SJSA1 (cell line): ENCODE measurements at regions not wholly inside any gene's neighbourhood (a gene's known extent, or its start where the extent isn't known, plus 50 kb on each side); places are given as distances from the start of the nearest gene placed in this dataset.
"Not testable (repeated sequence)": the region's sequence is repeated elsewhere in the genome, so short reads cannot be mapped to it uniquely, and the experiment has no call there.

Experiments
- DNase-seq, 2 experiments: peaks; one replicate each; pipeline ENCODE4 v3.0.0-alpha.2; 2015 to 2020; ENCODE audit warnings: low spot score in 2 of 2, low read depth in 1 of 2
- H3K27ac ChIP-seq: fragments of 250-450 bp; sonication (Bioruptor Pico); 2 replicates; pipeline ENCODE4 v1.5.1; 2020; ENCODE audit warnings: mild to moderate bottlenecking, moderate library complexity
- H3K27me3 ChIP-seq: fragments of 250-450 bp; sonication (Bioruptor Pico); replicated peaks from 2 replicates; pipeline ENCODE4 v1.5.1; 2020; ENCODE audit warnings: mild to moderate bottlenecking, moderate library complexity
- H3K36me3 ChIP-seq: fragments of 250-450 bp; sonication (Bioruptor Pico); 2 replicates; pipeline ENCODE4 v1.5.1; 2020; ENCODE audit warnings: mild to moderate bottlenecking
- H3K4me1 ChIP-seq: fragments of 250-450 bp; sonication (Bioruptor Pico); replicated peaks from 2 replicates; pipeline ENCODE4 v1.6.1; 2021; ENCODE audit warnings: mild to moderate bottlenecking
- H3K4me3 ChIP-seq: fragments of 250-450 bp; sonication (Bioruptor Pico); 2 replicates; pipeline ENCODE4 v1.5.1; 2020; ENCODE audit warnings: mild to moderate bottlenecking
- H3K9me3 ChIP-seq: fragments of 250-450 bp; sonication (Bioruptor Pico); replicated peaks from 2 replicates; pipeline ENCODE4 v1.5.1; 2020; ENCODE audit warnings: mild to moderate bottlenecking

DNA sequence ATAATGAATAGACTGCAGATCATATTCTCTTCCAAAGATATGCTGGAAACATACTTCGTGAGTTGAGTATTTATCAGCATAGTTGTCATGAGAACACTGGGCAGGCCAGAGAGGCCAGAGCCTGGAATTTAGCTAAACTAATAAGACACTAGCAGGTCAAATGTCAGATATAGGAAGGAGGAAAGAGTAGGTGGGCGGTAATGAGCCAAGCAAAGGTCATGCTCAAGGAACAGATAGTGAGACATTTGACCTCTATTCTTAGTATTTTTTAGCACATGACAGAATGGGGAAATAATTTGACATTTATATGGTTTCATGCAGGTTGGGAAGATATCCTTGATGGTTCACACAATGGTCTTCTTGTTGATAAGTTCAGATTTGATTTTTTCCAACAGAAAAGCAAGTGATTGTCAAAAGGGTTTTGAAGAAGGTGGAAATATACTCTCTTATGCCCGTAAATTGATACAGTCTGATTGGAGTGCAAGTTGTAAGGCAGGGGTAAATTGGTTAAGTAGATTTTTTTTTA, 99.6 kb upstream of the GOLGA6L4 start:
- H3K36me3 ChIP-seq, H3K27me3 ChIP-seq, H3K9me3 ChIP-seq, DNase-seq, H3K27ac ChIP-seq, H3K4me1 ChIP-seq, H3K4me3 ChIP-seq: not testable (repeated sequence)

DNA sequence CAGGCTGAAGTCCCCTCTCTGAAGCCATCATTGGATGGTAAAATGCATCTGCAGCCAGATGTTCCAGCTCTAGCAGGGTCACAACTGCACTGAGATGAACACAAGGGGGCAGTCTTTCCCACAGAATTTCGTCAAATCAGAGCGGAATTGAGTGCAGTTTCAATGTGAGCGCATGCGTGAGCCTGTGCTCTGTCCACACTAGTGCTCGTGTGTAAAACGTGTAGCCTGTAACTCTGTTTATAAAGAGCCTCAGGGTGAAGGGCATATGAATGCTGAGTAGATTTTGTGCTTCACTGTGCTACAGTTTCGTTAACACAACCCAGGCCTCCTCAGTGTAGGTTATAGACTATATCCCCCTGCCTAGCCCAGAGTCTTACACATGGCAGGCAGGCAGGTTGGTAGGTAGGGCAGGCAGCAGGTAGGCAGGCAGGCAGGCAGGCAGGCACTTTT, 92.7 kb upstream of the GOLGA6L4 start:
- Histone ChIP-seq H3K36me3 (no peaks in the 10 kb centered on the region), H3K4me3 (no peak overlapping the region), H3K27me3 (no peaks in the 10 kb centered on the region), H3K27ac (no peak overlapping the region), H3K9me3 (no peaks in the 10 kb centered on the region), H3K4me1 (no peaks in the 10 kb centered on the region)
- DNase-seq, result peak; percentile 55 to 70

DNA sequence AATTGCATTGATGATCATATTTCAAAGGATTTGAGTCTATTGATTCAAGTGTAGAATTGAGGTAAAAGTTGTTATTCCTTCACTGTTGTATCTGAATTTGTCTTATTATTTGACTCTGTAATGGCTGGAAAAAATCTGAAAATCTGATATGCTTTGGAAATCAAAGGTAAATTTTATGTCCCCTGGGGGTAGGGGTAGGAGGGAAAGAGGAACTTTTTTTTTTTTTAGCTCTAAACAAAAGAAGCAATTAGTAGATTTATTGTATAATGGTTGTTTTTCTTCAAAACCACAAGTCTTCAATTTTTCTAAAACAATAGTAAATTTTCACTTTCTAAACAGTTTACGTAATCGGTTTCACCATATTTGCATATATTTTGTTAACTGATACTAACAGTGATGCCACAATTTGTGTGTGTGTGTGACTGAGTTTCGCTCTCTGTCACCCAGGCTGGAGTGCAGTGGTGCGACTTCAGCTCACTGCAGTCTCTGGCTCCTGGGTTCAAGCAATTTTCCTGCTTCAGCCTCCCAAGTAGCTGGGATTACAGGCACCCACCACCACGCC, 91.7 kb upstream of the GOLGA6L4 start:
- no peaks in the 10 kb centered on the region for H3K36me3 ChIP-seq
- no peak overlapping the region for H3K4me3 ChIP-seq
- no peak overlapping the region for H3K27ac ChIP-seq
- DNase-seq, result no peak
- no peaks in the 10 kb centered on the region for H3K27me3 ChIP-seq
- no peaks in the 10 kb centered on the region for H3K9me3 ChIP-seq
- no peaks in the 10 kb centered on the region for H3K4me1 ChIP-seq

- not testable (repeated sequence) for H3K27ac ChIP-seq, DNase-seq, H3K4me3 ChIP-seq
Observed at GRCh38 chr15:84144946-84145345, 90.6 kb upstream of the GOLGA6L4 start.

DNA sequence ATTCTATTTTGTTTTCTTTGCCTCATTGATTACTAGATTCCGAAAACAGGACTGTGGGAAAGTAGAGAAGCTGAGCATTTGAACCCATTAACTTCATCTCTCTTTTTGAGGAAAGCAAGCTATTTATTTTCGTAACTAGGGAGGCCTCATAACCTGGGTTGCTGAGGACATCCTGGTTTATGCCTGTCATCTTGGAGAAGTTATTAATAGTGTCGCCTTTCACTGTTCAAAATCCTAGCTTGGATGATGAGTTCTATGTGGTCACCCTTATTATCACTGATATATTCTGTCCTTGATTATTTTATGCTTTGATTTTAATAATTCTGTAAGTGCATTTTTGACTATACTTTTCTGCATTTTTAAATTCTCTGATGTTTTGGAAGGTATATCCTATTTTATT, 89.3 kb upstream of the GOLGA6L4 start:
- not testable (repeated sequence) for H3K27ac ChIP-seq, H3K36me3 ChIP-seq, H3K4me3 ChIP-seq, H3K27me3 ChIP-seq, DNase-seq, H3K9me3 ChIP-seq, H3K4me1 ChIP-seq

More at GRCh38 chr15:84144946-84145345, 90.6 kb upstream of the GOLGA6L4 start:
- H3K4me1 ChIP-seq, H3K9me3 ChIP-seq, H3K27me3 ChIP-seq, H3K36me3 ChIP-seq: not testable (repeated sequence)

GRCh38 chr15:84147307-84147706, 88.3 kb upstream of the GOLGA6L4 start:
- H3K9me3 ChIP-seq, H3K27ac ChIP-seq, H3K27me3 ChIP-seq, H3K36me3 ChIP-seq, H3K4me3 ChIP-seq, H3K4me1 ChIP-seq, DNase-seq: not testable (repeated sequence)

GRCh38 chr15:84151205-84151931, 84.2 kb upstream of the GOLGA6L4 start:
- H3K36me3 ChIP-seq, result no peaks in the 10 kb centered on the region
- H3K9me3 ChIP-seq, result no peaks in the 10 kb centered on the region
- H3K4me3 ChIP-seq, result no peak overlapping the region
- no peaks in the 10 kb centered on the region for H3K4me1 ChIP-seq
- DNase-seq, result no peak
- no peaks in the 10 kb centered on the region for H3K27me3 ChIP-seq
- no peak overlapping the region for H3K27ac ChIP-seq

GRCh38 chr15:84152381-84152979, 83.1 kb upstream of the GOLGA6L4 start:
- not testable (repeated sequence) for H3K27me3 ChIP-seq, H3K4me3 ChIP-seq, H3K4me1 ChIP-seq, DNase-seq, H3K27ac ChIP-seq, H3K36me3 ChIP-seq, H3K9me3 ChIP-seq

GRCh38 chr15:84153655-84154140, 81.9 kb upstream of the GOLGA6L4 start:
- H3K9me3 ChIP-seq, H3K36me3 ChIP-seq, H3K4me1 ChIP-seq, H3K27ac ChIP-seq, H3K4me3 ChIP-seq, H3K27me3 ChIP-seq, DNase-seq: not testable (repeated sequence)

DNA sequence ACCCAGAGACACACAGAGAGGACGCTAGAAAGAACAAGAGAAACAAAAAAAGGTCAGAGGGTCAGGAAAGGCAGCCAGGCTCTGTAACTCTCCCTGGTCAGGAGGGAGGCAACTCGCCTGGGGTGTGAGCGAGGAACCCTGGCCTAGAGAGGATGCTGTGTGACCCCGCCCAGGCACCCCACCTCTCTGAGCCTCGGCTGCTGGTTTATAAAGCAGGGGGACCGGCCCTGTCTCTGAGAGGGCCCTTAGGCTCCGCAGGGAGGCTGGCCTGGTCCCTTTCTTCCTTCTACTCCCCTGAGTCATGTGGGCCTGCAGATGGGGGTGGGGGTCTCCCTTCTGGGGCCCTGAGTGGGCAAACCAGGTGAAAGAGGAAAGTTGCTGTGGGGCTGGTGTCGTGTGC, 81.3 kb upstream of the GOLGA6L4 start:
- DNase-seq, H3K27me3 ChIP-seq, H3K4me1 ChIP-seq, H3K36me3 ChIP-seq, H3K4me3 ChIP-seq, H3K27ac ChIP-seq, H3K9me3 ChIP-seq: not testable (repeated sequence)

- not testable (repeated sequence) for DNase-seq, H3K4me1 ChIP-seq, H3K9me3 ChIP-seq, H3K27me3 ChIP-seq, H3K27ac ChIP-seq, H3K36me3 ChIP-seq, H3K4me3 ChIP-seq
Observed at GRCh38 chr15:84154787-84155186, 80.8 kb upstream of the GOLGA6L4 start.

GRCh38 chr15:84155792-84156587, 79.6 kb upstream of the GOLGA6L4 start:
- not testable (repeated sequence) for H3K36me3 ChIP-seq, H3K9me3 ChIP-seq, DNase-seq, H3K4me1 ChIP-seq, H3K27ac ChIP-seq, H3K27me3 ChIP-seq, H3K4me3 ChIP-seq

- not testable (repeated sequence) for H3K4me1 ChIP-seq, H3K27me3 ChIP-seq, H3K27ac ChIP-seq, H3K9me3 ChIP-seq, H3K4me3 ChIP-seq, DNase-seq, H3K36me3 ChIP-seq
Observed at GRCh38 chr15:84156588-84156840, 79.1 kb upstream of the GOLGA6L4 start.

GRCh38 chr15:84157056-84157632, 78.4 kb upstream of the GOLGA6L4 start:
- not testable (repeated sequence) for H3K27me3 ChIP-seq, H3K36me3 ChIP-seq, H3K27ac ChIP-seq, DNase-seq, H3K4me1 ChIP-seq, H3K9me3 ChIP-seq, H3K4me3 ChIP-seq
